ENCODE measurements at regions not wholly inside any gene's neighbourhood (a gene's known extent, or its start where the extent isn't known, plus 50 kb on each side); places are given as distances from the start of the nearest gene placed in this dataset.

- TF ChIP-seq, protein P1, sequence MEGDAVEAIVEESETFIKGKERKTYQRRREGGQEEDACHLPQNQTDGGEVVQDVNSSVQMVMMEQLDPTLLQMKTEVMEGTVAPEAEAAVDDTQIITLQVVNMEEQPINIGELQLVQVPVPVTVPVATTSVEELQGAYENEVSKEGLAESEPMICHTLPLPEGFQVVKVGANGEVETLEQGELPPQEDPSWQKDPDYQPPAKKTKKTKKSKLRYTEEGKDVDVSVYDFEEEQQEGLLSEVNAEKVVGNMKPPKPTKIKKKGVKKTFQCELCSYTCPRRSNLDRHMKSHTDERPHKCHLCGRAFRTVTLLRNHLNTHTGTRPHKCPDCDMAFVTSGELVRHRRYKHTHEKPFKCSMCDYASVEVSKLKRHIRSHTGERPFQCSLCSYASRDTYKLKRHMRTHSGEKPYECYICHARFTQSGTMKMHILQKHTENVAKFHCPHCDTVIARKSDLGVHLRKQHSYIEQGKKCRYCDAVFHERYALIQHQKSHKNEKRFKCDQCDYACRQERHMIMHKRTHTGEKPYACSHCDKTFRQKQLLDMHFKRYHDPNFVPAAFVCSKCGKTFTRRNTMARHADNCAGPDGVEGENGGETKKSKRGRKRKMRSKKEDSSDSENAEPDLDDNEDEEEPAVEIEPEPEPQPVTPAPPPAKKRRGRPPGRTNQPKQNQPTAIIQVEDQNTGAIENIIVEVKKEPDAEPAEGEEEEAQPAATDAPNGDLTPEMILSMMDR (IDR thresholded peaks at IDR 0.05; ENCODE audit: borderline replicate concordance, extremely low read depth, low read length, poor library complexity, severe bottlenecking), result no peak
- TF ChIP-seq EZH2 (IDR thresholded peaks at IDR 0.05; ENCODE audit: borderline replicate concordance, low read depth, low read length, severe bottlenecking), result no peak
Observed at GRCh38 chr4:180973894-180974293, 1269.3 kb upstream of the TENM3 start.
